KMS-11 (cell line): ENCODE measurements at regions not wholly inside any gene's neighbourhood (a gene's known extent, or its start where the extent isn't known, plus 50 kb on each side); places are given as distances from the start of the nearest gene placed in this dataset.

ENCODE experiments used
- H2AFZ ChIP-seq: fragments of 200-600 bp; sonication (generic); 2 replicates; pipeline ENCODE4 v1.6.1; 2016; ENCODE audit warnings: antibody characterized with exemption, mixed run types, low read depth
- H3K27ac ChIP-seq: fragments of 200-600 bp; sonication (generic); 2 replicates; pipeline ENCODE4 v1.6.1; 2016; ENCODE audit warnings: mild to moderate bottlenecking, mixed run types
- H3K27me3 ChIP-seq: fragments of 200-600 bp; sonication (generic); 2 replicates; pipeline ENCODE4 v1.6.1; 2017; ENCODE audit warnings: mild to moderate bottlenecking, low read depth, mixed run types, moderate library complexity; ENCODE audit not compliant: insufficient read depth
- H3K36me3 ChIP-seq: fragments of 200-600 bp; sonication (generic); 2 replicates; pipeline ENCODE4 v1.6.1; 2017; ENCODE audit warnings: mild to moderate bottlenecking, mixed run types; ENCODE audit not compliant: insufficient read depth
- H3K4me1 ChIP-seq: fragments of 200-600 bp; sonication (generic); 2 replicates; pipeline ENCODE4 v1.6.1; 2016; ENCODE audit warnings: mild to moderate bottlenecking, low read depth, mixed run types; ENCODE audit not compliant: poor library complexity, severe bottlenecking
- H3K4me2 ChIP-seq: fragments of 200-600 bp; sonication (generic); 2 replicates; pipeline ENCODE4 v1.7.0; 2016; ENCODE audit warnings: mild to moderate bottlenecking, mixed run types
- H3K4me3 ChIP-seq: fragments of 200-600 bp; sonication (generic); IDR thresholded peaks from 2 replicates; pipeline ENCODE4 v1.6.1; 2017; ENCODE audit warnings: low read depth, low read length, mixed read lengths; ENCODE audit not compliant: insufficient read depth
- H3K79me2 ChIP-seq: fragments of 200-600 bp; sonication (generic); 2 replicates; pipeline ENCODE4 v1.6.1; 2016; ENCODE audit warnings: low read depth, mixed run types; ENCODE audit not compliant: insufficient read depth
- H3K9ac ChIP-seq: fragments of 200-600 bp; sonication (generic); 2 replicates; pipeline ENCODE4 v1.6.1; 2016; ENCODE audit warnings: mild to moderate bottlenecking, mixed run types
- H4K20me1 ChIP-seq: fragments of 200-600 bp; sonication (generic); 2 replicates; pipeline ENCODE4 v1.6.1; 2016; ENCODE audit warnings: mild to moderate bottlenecking, mixed run types; ENCODE audit not compliant: insufficient read depth
- TF ChIP-seq, protein P1 (sequence below): fragments of 200-600 bp; sonication (generic); conservative IDR thresholded peaks from 2 replicates; pipeline ENCODE4 v1.6.1; 2017; ENCODE audit warnings: low read depth, mild to moderate bottlenecking, antibody characterized with exemption, low read length, moderate library complexity, mixed read lengths

DNA sequence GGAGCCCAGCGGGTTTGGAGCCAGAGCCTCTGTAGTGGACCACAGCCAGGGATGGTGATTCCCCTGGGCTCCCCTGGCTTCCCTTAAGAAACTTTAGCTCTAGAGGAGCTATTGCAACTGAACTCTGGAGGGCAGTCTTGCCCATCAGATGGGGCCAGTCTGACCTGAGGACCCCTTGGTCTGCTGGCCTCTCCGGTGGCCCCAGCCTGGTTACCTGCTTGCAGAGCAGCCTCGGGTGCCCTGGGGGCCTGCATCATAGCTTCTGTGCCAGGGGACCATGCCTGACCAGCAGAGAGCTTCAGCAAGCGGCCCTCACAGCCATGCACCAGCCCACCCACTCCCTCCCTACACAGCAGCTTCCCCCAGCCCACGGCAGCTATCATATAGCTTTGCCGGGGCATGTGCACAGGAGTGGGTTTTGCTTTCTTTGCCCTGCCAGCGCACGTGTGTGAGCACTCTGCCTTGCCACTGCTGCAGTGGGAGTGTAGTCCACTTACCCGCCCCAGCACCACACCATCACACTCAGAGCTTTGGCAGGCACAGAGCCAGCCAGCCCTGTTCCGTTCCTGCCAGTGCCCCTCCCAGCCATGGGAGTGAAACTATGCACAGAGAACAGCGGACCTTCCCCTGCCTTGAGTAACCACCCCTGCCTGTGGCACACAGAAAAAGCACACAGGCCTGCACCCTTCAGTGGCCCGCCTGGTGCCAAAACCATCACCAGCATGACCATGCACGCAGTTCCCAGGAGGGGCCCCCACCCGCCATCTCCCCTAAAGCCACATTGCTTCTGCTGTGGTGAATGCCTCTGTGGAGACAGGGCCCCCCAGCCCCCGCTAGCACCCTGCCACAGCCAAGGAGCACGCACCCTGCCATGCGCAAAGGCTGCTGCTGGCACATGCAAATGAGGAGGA lies 442.9 kb upstream of the NEGR1 start:
- H4K20me1 ChIP-seq, result no peaks in the 10 kb centered on the region
- no peak overlapping the region for H3K9ac ChIP-seq
- no peak overlapping the region for H2AFZ ChIP-seq
- TF ChIP-seq, protein P1, sequence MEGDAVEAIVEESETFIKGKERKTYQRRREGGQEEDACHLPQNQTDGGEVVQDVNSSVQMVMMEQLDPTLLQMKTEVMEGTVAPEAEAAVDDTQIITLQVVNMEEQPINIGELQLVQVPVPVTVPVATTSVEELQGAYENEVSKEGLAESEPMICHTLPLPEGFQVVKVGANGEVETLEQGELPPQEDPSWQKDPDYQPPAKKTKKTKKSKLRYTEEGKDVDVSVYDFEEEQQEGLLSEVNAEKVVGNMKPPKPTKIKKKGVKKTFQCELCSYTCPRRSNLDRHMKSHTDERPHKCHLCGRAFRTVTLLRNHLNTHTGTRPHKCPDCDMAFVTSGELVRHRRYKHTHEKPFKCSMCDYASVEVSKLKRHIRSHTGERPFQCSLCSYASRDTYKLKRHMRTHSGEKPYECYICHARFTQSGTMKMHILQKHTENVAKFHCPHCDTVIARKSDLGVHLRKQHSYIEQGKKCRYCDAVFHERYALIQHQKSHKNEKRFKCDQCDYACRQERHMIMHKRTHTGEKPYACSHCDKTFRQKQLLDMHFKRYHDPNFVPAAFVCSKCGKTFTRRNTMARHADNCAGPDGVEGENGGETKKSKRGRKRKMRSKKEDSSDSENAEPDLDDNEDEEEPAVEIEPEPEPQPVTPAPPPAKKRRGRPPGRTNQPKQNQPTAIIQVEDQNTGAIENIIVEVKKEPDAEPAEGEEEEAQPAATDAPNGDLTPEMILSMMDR, result no peak
- no peak overlapping the region for H3K4me3 ChIP-seq
- no peaks in the 10 kb centered on the region for H3K4me1 ChIP-seq
- no peaks in the 10 kb centered on the region for H3K36me3 ChIP-seq
- H3K79me2 ChIP-seq, result no peaks in the 10 kb centered on the region
- H3K27me3 ChIP-seq, result no peaks in the 10 kb centered on the region
- no peak overlapping the region for H3K27ac ChIP-seq
- H3K4me2 ChIP-seq, result no peak overlapping the region

DNA sequence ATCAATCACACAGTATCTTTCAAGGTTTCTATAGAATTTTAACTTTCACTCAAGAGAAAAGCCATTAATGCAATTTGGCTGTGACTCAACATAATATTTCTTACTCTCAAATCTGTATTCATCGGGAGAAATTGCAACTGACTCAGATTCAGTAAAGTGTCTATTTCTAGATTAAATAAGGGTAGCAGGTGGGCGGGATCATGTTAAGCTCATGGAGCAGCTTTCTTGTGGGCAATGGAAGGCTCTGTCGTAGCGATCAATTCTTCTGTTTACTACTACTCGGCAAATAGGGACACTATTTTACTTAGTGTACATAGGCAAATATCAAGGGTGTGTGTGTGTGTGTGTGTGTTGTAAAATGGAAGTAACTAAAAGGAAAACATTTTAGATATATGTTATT lies 423.6 kb upstream of the NEGR1 start:
- TF ChIP-seq, protein P1, result no peak
- Histone ChIP-seq H4K20me1 (no peaks in the 10 kb centered on the region), H3K4me3 (no peak overlapping the region), H2AFZ (no peak overlapping the region), H3K36me3 (no peaks in the 10 kb centered on the region), H3K4me1 (no peaks in the 10 kb centered on the region), H3K4me2 (no peak overlapping the region), H3K9ac (no peak overlapping the region), H3K27me3 (no peaks in the 10 kb centered on the region), H3K27ac (no peak overlapping the region), H3K79me2 (no peaks in the 10 kb centered on the region)

DNA sequence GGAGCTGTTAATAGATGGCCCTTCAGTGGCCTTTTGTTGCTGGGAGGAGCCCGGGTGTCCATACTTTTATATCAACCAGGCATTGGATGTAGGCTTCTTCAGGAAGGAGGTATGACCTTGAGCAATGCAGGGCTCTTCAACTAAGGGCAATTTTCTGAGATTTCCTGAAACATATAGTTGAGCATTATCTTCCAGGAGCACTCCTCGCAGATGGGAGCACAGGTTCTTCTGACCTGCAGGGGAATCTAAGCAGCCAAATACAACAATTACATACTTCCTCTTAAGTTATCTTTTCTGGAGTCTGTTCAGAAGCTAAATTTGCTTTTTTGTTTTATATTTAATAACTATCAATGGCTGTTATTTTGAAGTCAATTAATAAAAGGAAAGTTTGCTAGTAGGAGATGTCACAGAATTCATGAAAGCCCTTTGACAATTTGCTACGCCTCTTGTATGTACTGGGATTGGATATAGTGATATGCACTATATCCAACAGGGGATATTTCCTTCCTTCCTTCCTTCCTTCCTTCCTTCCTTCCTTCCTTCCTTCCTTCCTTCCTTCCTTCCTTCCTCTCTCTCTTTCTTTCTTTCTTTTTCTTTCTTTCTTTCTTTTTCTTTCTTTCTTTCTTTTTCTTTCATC lies 422.6 kb upstream of the NEGR1 start:
- TF ChIP-seq, protein P1, result no peak
- Histone ChIP-seq H3K9ac (no peak overlapping the region), H3K36me3 (no peaks in the 10 kb centered on the region), H2AFZ (no peak overlapping the region), H4K20me1 (no peaks in the 10 kb centered on the region), H3K79me2 (no peaks in the 10 kb centered on the region), H3K4me3 (no peak overlapping the region), H3K4me2 (no peak overlapping the region), H3K27me3 (no peaks in the 10 kb centered on the region), H3K4me1 (no peaks in the 10 kb centered on the region), H3K27ac (no peak overlapping the region)

DNA sequence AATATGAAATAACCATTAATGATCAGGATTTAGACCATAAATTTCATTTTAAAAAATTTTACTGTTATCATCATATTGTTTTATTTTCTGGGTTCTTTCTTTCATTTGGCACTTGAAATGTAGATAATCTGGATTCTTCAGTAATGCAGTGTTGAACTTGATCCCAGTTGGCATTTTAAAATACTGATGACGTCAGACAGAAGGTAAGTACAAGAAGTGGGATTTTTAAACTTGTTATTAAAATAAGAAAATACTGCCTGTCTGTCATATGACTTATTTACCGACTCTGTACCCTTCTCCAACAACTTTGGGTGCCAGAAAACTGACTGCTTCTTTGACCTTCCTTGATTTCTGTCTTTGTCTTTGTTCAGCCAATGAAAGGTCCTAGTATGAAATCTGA lies 415.1 kb upstream of the NEGR1 start:
- H2AFZ ChIP-seq, result no peak overlapping the region
- H3K4me2 ChIP-seq, result no peak overlapping the region
- no peak overlapping the region for H3K9ac ChIP-seq
- no peak overlapping the region for H3K27ac ChIP-seq
- no peaks in the 10 kb centered on the region for H3K36me3 ChIP-seq
- no peak overlapping the region for H3K4me3 ChIP-seq
- H3K79me2 ChIP-seq, result no peaks in the 10 kb centered on the region
- H4K20me1 ChIP-seq, result no peaks in the 10 kb centered on the region
- H3K27me3 ChIP-seq, result no peaks in the 10 kb centered on the region
- H3K4me1 ChIP-seq, result no peaks in the 10 kb centered on the region
- TF ChIP-seq, protein P1, result no peak
